Left lung (tissue), 4 donors: ENCODE measurements at regions not wholly inside any gene's neighbourhood (a gene's known extent, or its start where the extent isn't known, plus 50 kb on each side); places are given as distances from the start of the nearest gene placed in this dataset.

Experiments used
- ATAC-seq: fragments of 200-7000 bp; cut with Tn5 transposase; one replicate; pipeline ENCODE4 v1.9.1; 2020; ENCODE audit warnings: moderate library complexity
- DNase-seq, 4 donors: peaks; one replicate each; pipeline ENCODE4 v3.0.0-alpha.2; 2013 to 2020
- H3K27ac ChIP-seq, 2 donors: fragments of 200-600 bp; sonication (generic) in 1 of 2; one replicate each; pipeline versions ENCODE4 v1.5.0 to v1.8.0; 2020 to 2021
- H3K27me3 ChIP-seq, 2 donors: fragments of 200-600 bp; sonication (generic) in 1 of 2; one replicate each; pipeline versions ENCODE4 v1.5.0 to v1.8.0; 2020 to 2021
- H3K36me3 ChIP-seq, 2 donors: fragments of 200-600 bp; sonication (generic) in 1 of 2; one replicate each; pipeline versions ENCODE4 v1.5.0 to v1.8.0; 2020 to 2021
- H3K4me1 ChIP-seq, 2 donors: fragments of 200-600 bp; one replicate each; pipeline ENCODE4 v1.8.0; 2021
- H3K4me3 ChIP-seq, 2 donors: fragments of 200-600 bp; sonication (generic) in 1 of 2; one replicate each; pipeline versions ENCODE4 v1.5.0 to v1.8.0; 2020 to 2021; ENCODE audit warnings: mild to moderate bottlenecking in 1 of 2
- H3K9me3 ChIP-seq, 2 donors: fragments of 200-600 bp; sonication (generic) in 1 of 2; one replicate each; pipeline versions ENCODE4 v1.5.0 to v1.8.0; 2020 to 2021
- CTCF ChIP-seq, 2 donors: fragments of 200-600 bp; sonication (generic) in 1 of 2; IDR thresholded peaks; one replicate each; pipeline versions ENCODE4 v1.5.0 to v1.8.0; 2021; ENCODE audit warnings: antibody characterized with exemption in 2 of 2
- intact Hi-C, 2 donors: fragments of 100-400 bp; cut with DNase I; formaldehyde crosslinking; loops; one replicate each; pipeline versions ENCODE4 v1.11.2 to v1.14.2; 2022
- donor health status: DM: no; HTN: yes; CAD: no.
- donor health status: DM: no; HTN: no; CAD: no.

- no peak for TF ChIP-seq CTCF (IDR thresholded peaks at IDR 0.05)
- Histone ChIP-seq H3K27ac (no peak overlapping the region), H3K36me3 (no peaks in the 10 kb centered on the region), H3K27me3 (no peaks in the 10 kb centered on the region), H3K4me3 (no peak overlapping the region), H3K4me1 (peaks cover 6 to 12% of the 10 kb centered on the region in 2 donors), H3K9me3 (no peaks in the 10 kb centered on the region)
- intact Hi-C loops = no loop called here
- ATAC-seq = no peak
- no peak for DNase-seq
These were observed 239.5 kb upstream of the HES1 start for GRCh38 chr3:193896419-193896818.

GRCh38 chr3:193897288-193897687, 238.7 kb upstream of the HES1 start:
- Histone ChIP-seq H3K4me1 (peaks cover 6 to 12% of the 10 kb centered on the region in 2 donors), H3K9me3 (no peaks in the 10 kb centered on the region), H3K27ac (no peak overlapping the region), H3K4me3 (no peak overlapping the region), H3K27me3 (no peaks in the 10 kb centered on the region), H3K36me3 (no peaks in the 10 kb centered on the region)
- DNase-seq = no peak
- no peak for TF ChIP-seq CTCF (IDR thresholded peaks at IDR 0.05)
- no peak for ATAC-seq
- intact Hi-C loops = no loop called here

- intact Hi-C loops = no loop called here
- Histone ChIP-seq H3K27me3 (no peaks in the 10 kb centered on the region), H3K4me1 (peaks cover 6 to 12% of the 10 kb centered on the region in 2 donors), H3K27ac (no peak overlapping the region), H3K4me3 (no peak overlapping the region), H3K36me3 (no peaks in the 10 kb centered on the region), H3K9me3 (no peaks in the 10 kb centered on the region)
- ATAC-seq = no peak
- no peak for DNase-seq
- no peak for TF ChIP-seq CTCF (IDR thresholded peaks at IDR 0.05)
These were observed 238.2 kb upstream of the HES1 start for GRCh38 chr3:193897731-193898180.

GRCh38 chr3:193899001-193899400, 236.9 kb upstream of the HES1 start:
- ATAC-seq (no peak), DNase-seq (no peak)
- Histone ChIP-seq H3K4me3 (no peak overlapping the region), H3K4me1 (peaks cover 1 to 8% of the 10 kb centered on the region in 2 donors), H3K27ac (no peak overlapping the region), H3K27me3 (no peaks in the 10 kb centered on the region), H3K36me3 (no peaks in the 10 kb centered on the region), H3K9me3 (no peaks in the 10 kb centered on the region)
- intact Hi-C loops = no loop called here
- TF ChIP-seq CTCF (IDR thresholded peaks at IDR 0.05) = no peak

GRCh38 chr3:193901007-193901406, 234.9 kb upstream of the HES1 start:
- no peak for TF ChIP-seq CTCF (IDR thresholded peaks at IDR 0.05)
- H3K4me3 ChIP-seq = no peak overlapping the region
- intact Hi-C loops = no loop called here
- DNase-seq = no peak
- ATAC-seq = no peak
- H3K9me3 ChIP-seq = no peaks in the 10 kb centered on the region
- H3K27ac ChIP-seq = no peak overlapping the region
- H3K4me1 ChIP-seq = no peaks in the 10 kb centered on the region
- no peaks in the 10 kb centered on the region for H3K36me3 ChIP-seq
- no peaks in the 10 kb centered on the region for H3K27me3 ChIP-seq
